EL (cell line): ENCODE measurements at regions not wholly inside any gene's neighbourhood (a gene's known extent, or its start where the extent isn't known, plus 50 kb on each side); places are given as distances from the start of the nearest gene placed in this dataset.
"Not testable (repeated sequence)": the region's sequence is repeated elsewhere in the genome, so short reads cannot be mapped to it uniquely, and the experiment has no call there.

Source experiments
- DNase-seq: peaks from one replicate; pipeline ENCODE4 v3.0.0-alpha.2; 2016

DNA sequence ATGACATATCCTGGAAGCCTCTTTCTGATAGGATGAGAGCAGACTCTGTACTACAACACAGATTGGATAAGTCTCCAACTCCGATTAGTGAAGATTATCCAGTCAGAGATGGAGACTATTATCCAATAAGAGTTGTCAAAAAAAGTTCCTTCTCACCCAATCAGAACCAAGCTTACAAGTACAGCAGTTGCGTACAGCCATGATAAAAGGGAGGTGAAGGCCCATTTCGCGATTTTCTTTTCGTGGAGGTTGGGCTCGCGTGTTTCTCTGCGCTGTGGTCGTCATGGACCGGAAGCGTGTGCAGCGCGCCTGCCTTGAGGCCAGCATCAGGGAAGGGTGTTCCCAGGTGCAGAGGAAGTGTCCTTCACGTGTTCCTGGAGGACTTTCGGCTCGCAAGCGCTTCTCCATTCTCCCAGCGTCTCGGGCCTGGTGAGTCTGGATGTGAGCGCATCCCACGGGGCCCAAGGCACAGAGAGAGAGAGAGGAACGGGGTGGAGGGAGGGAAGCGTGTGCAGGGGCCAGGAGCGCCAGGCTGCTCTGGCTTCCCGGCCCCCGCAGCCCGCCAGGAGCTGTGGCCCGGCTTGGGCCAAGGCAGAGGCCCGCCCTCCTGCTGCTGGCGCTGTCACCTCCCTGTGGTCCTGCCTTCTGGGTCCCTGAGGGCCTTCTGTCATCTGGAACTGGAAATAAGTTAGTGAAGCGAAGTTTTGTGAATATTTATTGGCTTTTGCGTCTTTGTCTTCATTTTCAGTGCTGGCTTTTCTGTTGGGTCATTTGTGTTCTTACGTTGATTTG lies 53.9 kb downstream of the CDRT15L2 start:
- not testable (repeated sequence) for DNase-seq

DNA sequence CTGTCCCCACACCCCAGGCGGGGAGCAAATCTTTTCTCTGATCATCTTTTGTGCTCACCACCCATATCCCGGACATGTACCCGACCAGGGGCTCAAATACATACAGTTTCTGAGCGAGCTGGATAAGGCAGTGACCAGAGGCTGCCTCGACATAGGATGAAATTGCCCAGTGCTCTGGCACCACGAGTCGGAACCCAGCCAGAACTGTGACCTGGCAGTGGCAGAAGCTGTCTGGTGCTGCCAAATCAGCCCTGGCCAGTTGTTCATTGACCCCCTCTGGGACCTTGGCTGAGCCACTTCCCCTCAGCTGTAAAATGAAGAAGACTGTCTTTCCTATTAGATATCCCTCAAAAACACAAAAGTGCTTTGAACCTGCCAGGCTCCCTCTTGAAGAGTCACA lies 60.6 kb downstream of the CDRT15L2 start:
- not testable (repeated sequence) for DNase-seq

DNA sequence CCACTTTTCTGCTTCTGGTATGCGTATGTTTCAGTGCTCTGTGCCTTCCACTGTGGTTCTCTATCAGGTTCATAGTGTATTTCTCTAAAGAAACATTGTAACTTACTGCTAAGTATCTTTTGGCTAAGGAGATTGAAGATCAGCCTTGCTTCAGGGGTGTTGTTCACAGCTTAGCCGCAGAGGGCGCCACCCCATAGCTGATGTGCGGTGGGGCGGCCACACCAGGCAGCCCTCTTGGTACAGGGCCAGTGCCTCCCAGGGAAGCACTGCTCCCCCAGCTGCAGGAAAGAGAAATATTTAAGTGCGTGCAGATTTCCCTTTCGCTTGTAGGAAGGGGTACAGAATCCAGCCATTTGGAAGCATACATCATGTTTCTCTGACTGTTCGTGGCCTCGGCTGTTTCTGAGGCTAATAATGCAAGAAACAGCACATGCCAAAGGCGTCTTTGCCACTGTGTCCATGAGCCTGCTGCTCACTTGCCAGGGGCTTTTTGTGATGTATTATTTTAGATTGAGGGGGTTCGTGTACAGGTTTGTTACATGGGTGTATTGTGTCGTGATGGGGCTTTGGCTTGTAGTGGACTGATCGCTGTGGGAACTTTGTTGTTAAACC lies 67.2 kb downstream of the CDRT15L2 start:
- not testable (repeated sequence) for DNase-seq

DNA sequence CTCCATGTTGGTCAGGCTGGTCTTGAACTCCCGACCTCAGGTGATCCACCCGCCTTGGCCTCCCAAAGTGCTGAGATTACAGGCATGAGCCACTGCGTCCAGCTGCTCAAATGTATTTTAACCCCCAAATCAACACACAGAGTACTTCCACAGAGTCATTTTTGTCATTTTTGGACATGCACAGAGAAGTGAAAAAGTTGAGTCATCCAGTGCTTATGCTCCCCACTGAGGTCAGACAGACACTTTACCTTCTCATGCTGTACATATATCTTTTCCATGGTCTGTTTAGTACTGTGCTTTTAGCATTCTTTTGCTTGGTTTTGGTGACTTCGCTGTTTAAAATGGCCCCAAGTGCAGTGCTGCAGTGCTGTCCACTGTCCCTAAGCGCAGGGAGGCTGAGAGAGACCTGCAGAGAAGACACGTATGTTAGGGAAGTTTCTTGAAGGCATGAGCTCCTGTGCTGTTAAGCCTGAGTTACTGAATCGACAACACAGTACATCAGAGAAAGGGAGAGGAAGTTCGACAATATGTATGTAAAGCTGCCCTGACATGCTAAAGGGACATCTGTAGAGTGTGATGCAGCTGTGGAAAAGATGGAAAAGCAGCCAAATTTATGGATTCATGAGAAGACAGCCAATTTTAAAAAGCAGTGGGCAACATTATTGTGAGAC lies 69.7 kb downstream of the CDRT15L2 start:
- not testable (repeated sequence) for DNase-seq

DNA sequence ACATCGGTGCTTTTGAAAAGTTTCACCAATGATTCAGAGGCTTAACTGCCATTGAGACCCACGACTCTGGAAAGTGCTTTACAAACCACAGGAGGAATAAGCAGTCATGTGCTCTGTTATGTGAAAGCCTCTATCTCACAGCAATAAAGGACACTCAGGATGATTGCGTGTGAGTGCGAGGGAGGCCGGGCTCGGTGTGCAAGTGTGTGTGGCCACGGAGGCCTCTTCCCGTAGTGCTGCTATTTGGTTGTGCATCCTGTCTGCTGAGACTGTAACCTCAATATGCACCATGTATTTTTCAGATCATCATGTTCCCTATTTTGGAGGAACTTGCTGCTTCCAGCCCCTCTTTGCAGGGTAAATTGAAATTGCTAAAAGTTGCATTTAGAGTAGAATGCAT lies 71.5 kb downstream of the CDRT15L2 start:
- DNase-seq, result not testable (repeated sequence)

- DNase-seq, result not testable (repeated sequence)
These were observed 72.2 kb downstream of the CDRT15L2 start for GRCh38 chr17:20651736-20652135.

- not testable (repeated sequence) for DNase-seq
These were observed 73.9 kb downstream of the CDRT15L2 start for GRCh38 chr17:20653391-20653790.

- peak; percentile 18 for DNase-seq
These were observed 74.6 kb downstream of the CDRT15L2 start for GRCh38 chr17:20654114-20654513.

- DNase-seq, result not testable (repeated sequence)
These were observed 75.1 kb downstream of the CDRT15L2 start for GRCh38 chr17:20654575-20654974.

GRCh38 chr17:20665103-20665955 lies 85.8 kb downstream of the CDRT15L2 start:
- not testable (repeated sequence) for DNase-seq

- DNase-seq, result peak; percentile 29
These were observed 87.2 kb downstream of the CDRT15L2 start for GRCh38 chr17:20666689-20667088.

GRCh38 chr17:20667712-20668111 lies 88.2 kb downstream of the CDRT15L2 start:
- DNase-seq, result not testable (repeated sequence)

DNA sequence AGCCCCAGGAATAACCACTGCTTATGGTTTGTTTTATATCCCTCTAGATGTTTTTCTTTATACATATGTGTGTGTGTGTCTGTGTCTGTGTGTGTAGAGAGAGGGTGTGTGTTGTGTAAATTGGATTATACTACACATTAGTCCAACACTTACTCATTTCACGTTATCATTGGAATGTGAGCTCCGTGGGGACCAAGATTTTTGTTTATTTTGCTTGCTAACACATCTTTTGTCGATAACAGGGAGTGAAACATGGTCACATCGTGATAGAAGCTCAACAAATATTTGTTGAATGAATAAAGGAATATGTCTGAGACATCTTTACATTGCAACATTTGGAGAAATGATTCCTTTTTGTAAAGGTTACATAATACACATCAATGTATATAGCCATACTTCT lies 88.8 kb downstream of the CDRT15L2 start:
- DNase-seq, result not testable (repeated sequence)

- DNase-seq, result not testable (repeated sequence)
These were observed 89.3 kb downstream of the CDRT15L2 start for GRCh38 chr17:20668868-20669267.

GRCh38 chr17:20670506-20670905 lies 91.0 kb downstream of the CDRT15L2 start:
- DNase-seq, result not testable (repeated sequence)

DNA sequence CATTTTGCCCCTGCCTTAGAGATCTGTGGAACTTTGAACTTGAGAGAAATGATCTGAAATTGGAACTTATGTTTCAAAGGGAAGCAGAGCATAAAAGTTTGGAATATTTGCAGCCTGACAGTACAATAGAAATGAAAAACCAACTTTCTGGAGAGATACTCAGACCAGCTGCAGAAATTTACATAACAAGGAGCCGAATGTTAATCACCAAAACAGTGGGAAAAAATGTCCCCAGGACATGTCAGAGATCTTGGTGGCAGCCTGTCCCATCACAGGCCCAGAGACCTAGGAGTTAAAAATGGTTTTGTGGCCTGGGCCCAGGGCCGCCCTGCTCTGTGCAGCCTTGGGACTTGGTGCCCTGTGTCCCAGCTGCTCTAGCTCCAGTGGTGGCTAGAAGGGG lies 94.8 kb downstream of the CDRT15L2 start:
- not testable (repeated sequence) for DNase-seq

GRCh38 chr17:20675707-20676106 lies 96.2 kb downstream of the CDRT15L2 start:
- DNase-seq, result not testable (repeated sequence)

- DNase-seq, result not testable (repeated sequence)
These were observed 97.1 kb downstream of the CDRT15L2 start for GRCh38 chr17:20676656-20677055.

- not testable (repeated sequence) for DNase-seq
These were observed 97.9 kb downstream of the CDRT15L2 start for GRCh38 chr17:20677469-20677868.

- not testable (repeated sequence) for DNase-seq
These were observed 98.9 kb downstream of the CDRT15L2 start for GRCh38 chr17:20678424-20678823.

DNA sequence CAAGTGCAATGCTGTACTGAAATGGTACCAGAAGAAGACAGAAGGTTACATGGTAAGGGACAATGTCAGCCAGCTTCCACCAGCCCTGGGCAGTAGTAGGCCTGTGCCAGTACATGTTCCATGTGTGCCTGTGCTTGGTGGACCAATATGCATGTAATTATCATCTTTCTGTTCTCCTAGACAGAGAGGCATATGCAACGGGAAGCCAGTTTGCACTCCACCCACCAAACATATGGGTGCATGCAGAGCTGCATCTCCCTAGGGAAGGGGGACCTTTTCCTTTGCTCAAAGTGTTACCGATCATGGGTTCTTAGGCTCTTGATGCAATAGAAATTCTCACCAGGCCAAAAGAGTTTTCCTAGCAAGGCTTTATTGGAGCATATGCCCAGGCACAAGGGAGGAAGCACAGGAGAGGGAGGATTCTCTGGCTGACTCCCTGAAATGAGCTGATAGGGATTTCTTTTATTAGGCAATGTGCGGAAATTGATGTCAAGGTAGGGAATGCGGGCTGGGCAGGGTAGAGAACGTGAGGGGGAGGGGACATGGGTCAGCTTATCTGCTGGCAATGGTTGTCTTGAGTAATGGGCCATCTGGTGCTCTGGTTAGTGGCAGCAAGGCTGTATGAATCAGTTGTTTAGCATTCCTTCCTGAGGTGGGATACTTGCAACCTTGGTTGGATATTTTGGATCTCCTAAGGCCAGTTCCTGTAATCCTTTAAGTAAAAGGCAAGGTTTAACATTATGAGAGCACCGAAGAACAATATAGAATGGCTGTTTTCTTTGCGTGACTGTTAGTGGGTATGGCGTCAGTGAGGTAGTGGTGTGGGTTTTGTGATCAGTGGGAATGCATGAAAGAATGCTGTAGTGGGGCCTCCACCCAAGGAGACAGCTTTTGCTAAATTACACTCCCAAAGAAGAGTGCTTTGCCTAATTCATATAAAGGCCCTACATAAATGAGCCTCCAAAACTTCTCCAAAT lies 102.5 kb downstream of the CDRT15L2 start:
- not testable (repeated sequence) for DNase-seq
